ENCODE measurements at regions not wholly inside any gene's neighbourhood (a gene's known extent, or its start where the extent isn't known, plus 50 kb on each side); places are given as distances from the start of the nearest gene placed in this dataset.
"Not testable (repeated sequence)": the region's sequence is repeated elsewhere in the genome, so short reads cannot be mapped to it uniquely, and the experiment has no call there.

DNA sequence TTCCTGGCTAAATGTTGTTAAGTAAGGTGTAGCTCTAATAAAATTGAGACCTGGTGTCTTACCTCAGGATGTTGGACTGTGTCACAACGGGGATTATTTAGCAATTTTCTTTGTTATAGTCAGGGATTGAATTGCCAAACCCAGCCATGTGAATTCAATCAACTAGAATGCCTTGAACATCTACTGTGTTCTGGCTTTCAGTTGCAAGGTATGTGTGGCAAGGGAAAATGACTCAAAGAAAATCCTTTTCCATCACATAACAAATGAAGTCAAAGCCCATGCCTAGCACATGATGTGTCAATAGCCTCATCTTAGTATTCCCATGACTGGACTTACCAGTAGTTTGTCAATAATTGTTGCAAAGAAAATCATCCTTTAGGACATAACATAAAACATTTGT, 519.8 kb upstream of the FLRT2 start:
- intact Hi-C loops (cut with micrococcal nuclease): no loop called here

DNA sequence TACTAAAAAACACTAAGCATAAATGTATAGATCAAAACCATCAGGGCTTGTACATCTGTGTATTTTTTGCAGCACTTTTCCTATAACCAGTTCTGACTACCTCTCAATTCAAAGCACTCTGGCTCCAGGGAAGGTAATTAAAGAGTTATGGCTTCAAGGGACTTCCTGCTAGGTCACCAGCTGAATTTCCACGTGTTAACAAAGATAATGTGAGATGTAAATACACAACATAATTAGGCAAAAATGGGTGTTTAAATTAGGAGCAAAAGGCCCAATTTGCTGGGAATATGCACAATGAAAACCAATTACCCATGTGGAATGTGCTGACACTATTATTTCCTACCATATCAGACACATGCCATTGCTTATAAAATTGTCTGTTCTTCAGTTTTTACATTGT, 513.4 kb upstream of the FLRT2 start:
- no peak overlapping the region for H3K27ac Mint-ChIP-seq (ENCODE audit: low read depth, unreplicated experiment)
- ChIA-PET CTCF (interaction anchor here (0.8 kb wide), 1 partner anchor 31 kb away, joined by 4 read pairs; no protein-coding TSS in a partner anchor), POLR2A (no interaction called here)
- H3K27me3 Mint-ChIP-seq (ENCODE audit: insufficient read depth, unreplicated experiment): no peaks in the 10 kb centered on the region
- H3K4me3 Mint-ChIP-seq (ENCODE audit: unreplicated experiment): no peak overlapping the region
- no peaks in the 10 kb centered on the region for H3K36me3 Mint-ChIP-seq (ENCODE audit: insufficient read depth, unreplicated experiment)
- no peaks in the 10 kb centered on the region for H3K4me1 Mint-ChIP-seq (ENCODE audit: insufficient read depth, unreplicated experiment)
- no TSS peak for BruUV-seq (replicated peaks)
- intact Hi-C loops (cut with micrococcal nuclease): no loop called here
- no peak for DNase-seq (ENCODE audit: unreplicated experiment)
- TF ChIP-seq, protein P1, sequence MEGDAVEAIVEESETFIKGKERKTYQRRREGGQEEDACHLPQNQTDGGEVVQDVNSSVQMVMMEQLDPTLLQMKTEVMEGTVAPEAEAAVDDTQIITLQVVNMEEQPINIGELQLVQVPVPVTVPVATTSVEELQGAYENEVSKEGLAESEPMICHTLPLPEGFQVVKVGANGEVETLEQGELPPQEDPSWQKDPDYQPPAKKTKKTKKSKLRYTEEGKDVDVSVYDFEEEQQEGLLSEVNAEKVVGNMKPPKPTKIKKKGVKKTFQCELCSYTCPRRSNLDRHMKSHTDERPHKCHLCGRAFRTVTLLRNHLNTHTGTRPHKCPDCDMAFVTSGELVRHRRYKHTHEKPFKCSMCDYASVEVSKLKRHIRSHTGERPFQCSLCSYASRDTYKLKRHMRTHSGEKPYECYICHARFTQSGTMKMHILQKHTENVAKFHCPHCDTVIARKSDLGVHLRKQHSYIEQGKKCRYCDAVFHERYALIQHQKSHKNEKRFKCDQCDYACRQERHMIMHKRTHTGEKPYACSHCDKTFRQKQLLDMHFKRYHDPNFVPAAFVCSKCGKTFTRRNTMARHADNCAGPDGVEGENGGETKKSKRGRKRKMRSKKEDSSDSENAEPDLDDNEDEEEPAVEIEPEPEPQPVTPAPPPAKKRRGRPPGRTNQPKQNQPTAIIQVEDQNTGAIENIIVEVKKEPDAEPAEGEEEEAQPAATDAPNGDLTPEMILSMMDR (IDR thresholded peaks at IDR 0.05; ENCODE audit: unreplicated experiment): no peak
- peaks cover 7% of the 10 kb centered on the region for H3K9me3 Mint-ChIP-seq (ENCODE audit: unreplicated experiment)

More for the DNA sequence above, 519.8 kb upstream of the FLRT2 start:
- Mint-ChIP-seq H3K9me3 (ENCODE audit: unreplicated experiment) (no peaks in the 10 kb centered on the region), H3K27ac (ENCODE audit: low read depth, unreplicated experiment) (no peak overlapping the region), H3K36me3 (ENCODE audit: insufficient read depth, unreplicated experiment) (no peaks in the 10 kb centered on the region), H3K4me1 (ENCODE audit: insufficient read depth, unreplicated experiment) (no peaks in the 10 kb centered on the region), H3K4me3 (ENCODE audit: unreplicated experiment) (no peak overlapping the region), H3K27me3 (ENCODE audit: insufficient read depth, unreplicated experiment) (no peaks in the 10 kb centered on the region)
- TF ChIP-seq, protein P1 (IDR thresholded peaks at IDR 0.05; ENCODE audit: unreplicated experiment): no peak
- ChIA-PET CTCF (interaction anchor here (0.7 to 1.1 kb wide), 2 partner anchors 9 to 736 kb away, joined by 3 to 5 read pairs; no protein-coding TSS in a partner anchor), POLR2A (no interaction called here)
- no peak for DNase-seq (ENCODE audit: unreplicated experiment)
- BruUV-seq (replicated peaks): no TSS peak

DNA sequence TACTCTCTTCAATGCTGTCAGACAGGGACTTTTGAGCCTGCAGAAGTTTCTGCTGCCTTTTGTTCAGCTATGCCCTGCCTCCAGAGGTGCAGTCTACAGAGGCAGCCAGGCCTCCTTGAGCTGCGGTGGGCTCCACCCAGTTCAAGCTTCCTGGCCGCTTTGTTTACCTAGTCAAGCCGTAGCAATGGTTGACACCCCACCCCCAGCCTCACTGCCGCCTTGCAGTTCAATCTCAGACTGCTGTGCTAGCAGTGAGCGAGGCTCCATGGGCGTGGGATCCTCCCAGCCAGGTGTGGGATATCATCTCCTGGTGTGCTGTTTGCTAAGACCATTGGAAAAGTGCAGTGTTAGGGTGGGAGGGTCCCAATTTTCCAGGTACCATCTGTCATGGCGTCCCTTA, 506.1 kb upstream of the FLRT2 start:
- H3K27ac Mint-ChIP-seq (ENCODE audit: low read depth, unreplicated experiment); POLR2A ChIA-PET; DNase-seq (ENCODE audit: unreplicated experiment); BruUV-seq (replicated peaks); H3K4me1 Mint-ChIP-seq (ENCODE audit: insufficient read depth, unreplicated experiment); intact Hi-C loops (cut with micrococcal nuclease); H3K27me3 Mint-ChIP-seq (ENCODE audit: insufficient read depth, unreplicated experiment); H3K4me3 Mint-ChIP-seq (ENCODE audit: unreplicated experiment); H3K36me3 Mint-ChIP-seq (ENCODE audit: insufficient read depth, unreplicated experiment): not testable (repeated sequence)
- CTCF ChIA-PET: interaction anchor here (0.9 kb wide), 1 partner anchor 323 kb away, joined by 4 read pairs; no protein-coding TSS in a partner anchor
- H3K9me3 Mint-ChIP-seq (ENCODE audit: unreplicated experiment): peaks cover 15% of the 10 kb centered on the region

DNA sequence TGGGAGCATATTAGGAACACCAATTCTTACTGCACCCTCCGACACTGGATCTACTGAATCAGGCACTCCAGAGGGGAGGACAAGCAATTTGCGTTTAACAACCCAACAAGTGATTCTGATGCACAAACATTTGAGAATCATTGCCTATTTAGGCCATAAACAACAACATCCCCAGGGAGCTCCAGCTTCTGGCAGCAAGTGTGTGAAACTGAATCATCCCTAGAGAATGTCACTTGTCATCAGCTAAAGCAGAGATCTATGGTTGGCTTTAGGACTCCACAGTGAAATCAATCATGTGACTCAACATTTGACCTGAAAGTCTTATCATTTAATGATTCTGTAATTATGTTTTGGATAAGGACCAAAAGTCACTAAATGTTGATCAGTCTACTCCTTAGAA, 505.0 kb upstream of the FLRT2 start:
- no peaks in the 10 kb centered on the region for H3K27me3 Mint-ChIP-seq (ENCODE audit: insufficient read depth, unreplicated experiment)
- POLR2A ChIA-PET: interaction anchor here (0.6 kb wide), 1 partner anchor 441 kb away, joined by 4 read pairs; no protein-coding TSS in a partner anchor
- no TSS peak for BruUV-seq (replicated peaks)

More for the DNA sequence above, 505.0 kb upstream of the FLRT2 start:
- TF ChIP-seq, protein P1 (IDR thresholded peaks at IDR 0.05; ENCODE audit: unreplicated experiment): no peak
- H3K9me3 Mint-ChIP-seq (ENCODE audit: unreplicated experiment): peaks cover 15% of the 10 kb centered on the region
- CTCF ChIA-PET: no interaction called here
- no peaks in the 10 kb centered on the region for H3K4me1 Mint-ChIP-seq (ENCODE audit: insufficient read depth, unreplicated experiment)
- H3K4me3 Mint-ChIP-seq (ENCODE audit: unreplicated experiment): no peak overlapping the region
- no peaks in the 10 kb centered on the region for H3K36me3 Mint-ChIP-seq (ENCODE audit: insufficient read depth, unreplicated experiment)
- H3K27ac Mint-ChIP-seq (ENCODE audit: low read depth, unreplicated experiment): no peak overlapping the region
- DNase-seq (ENCODE audit: unreplicated experiment): no peak
- intact Hi-C loops (cut with micrococcal nuclease): no loop called here
